K562 (cell line): ENCODE measurements at regions not wholly inside any gene's neighbourhood (a gene's known extent, or its start where the extent isn't known, plus 50 kb on each side); places are given as distances from the start of the nearest gene placed in this dataset.

ENCODE experiments used
- ATAC-seq: fragments of 200-7000 bp; cut with Tn5 transposase; 3 replicates; pipeline ENCODE4 v1.9.1; 2020; ENCODE audit warnings: moderate library complexity
- BruUV-seq: library from RNA; stranded (reverse); fragments of 400-500 nt; replicated peaks from 2 replicates; lab custom pipeline; 2021; lab: Mats Ljungman, UMichigan
- CTCF ChIA-PET: fragments of 300-600 bp; formaldehyde crosslinking; extraction: SDS; loops from one replicate; lab custom pipeline; 2021; ENCODE audit warnings: low intra/inter-chr PET ratio; lab: Yijun Ruan, JAX
- POLR2A ChIA-PET: fragments of 300-600, 350-650 bp; sonication (Branson Sonifier 250); formaldehyde crosslinking; extraction: SDS; loops from one replicate; lab custom pipeline; 2021; ENCODE audit warnings: antibody characterized with exemption, inconsistent platforms; lab: Yijun Ruan, JAX
- DNase-seq, 4 experiments: peaks; one replicate each; pipeline versions ENCODE4 v3.0.0 to v3.0.0-alpha.2; 2011 to 2018; ENCODE audit warnings: low spot score in 3 of 4, mixed read lengths in 3 of 4; ENCODE audit errors: extremely low read depth in 1 of 4
- FAIRE-seq: peaks from 2 replicates; lab custom pipeline; 2011; peaks lifted over from hg19 to GRCh38; lab: Jason Lieb, UNC
- H2AFZ ChIP-seq: 2 replicates; pipeline ENCODE4 v1.6.0; 2011; ENCODE audit warnings: low read depth, low read length, control low read depth, inconsistent platforms
- H3K27ac ChIP-seq: fragments of 200-600 bp; 3 replicates; pipeline ENCODE4 v1.8.0; 2011; ENCODE audit warnings: low read depth, mild to moderate bottlenecking, control low read depth, inconsistent platforms, low read length, moderate library complexity, mixed read lengths; ENCODE audit errors: extremely low read depth
- H3K27me3 ChIP-seq, 2 experiments: fragments of 300-600 bp in 1 of 2; 2 replicates in 1 of 2; 3 replicates in 1 of 2; pipeline versions ENCODE4 v1.6.0 to v1.8.0; 2011; ENCODE audit warnings: inconsistent platforms in 2 of 2, low read length in 2 of 2, mild to moderate bottlenecking in 1 of 2, mixed read lengths in 1 of 2, moderate library complexity in 1 of 2; ENCODE audit not compliant: control insufficient read depth in 2 of 2, insufficient read depth in 2 of 2
- H3K36me3 ChIP-seq: fragments of 300-600 bp; 3 replicates; pipeline ENCODE4 v1.8.0; 2011; ENCODE audit warnings: mild to moderate bottlenecking, low read length, inconsistent platforms; ENCODE audit not compliant: control insufficient read depth, insufficient read depth
- H3K4me1 ChIP-seq, 2 experiments: fragments of 200-600 bp in 1 of 2; replicated peaks in 1 of 2; 2 replicates in 1 of 2; 3 replicates in 1 of 2; pipeline versions ENCODE4 v1.5.1 to v1.8.0; 2011; ENCODE audit warnings: inconsistent platforms in 2 of 2, low read length in 2 of 2, mild to moderate bottlenecking in 1 of 2, mixed read lengths in 1 of 2, moderate library complexity in 1 of 2; ENCODE audit not compliant: control insufficient read depth in 2 of 2, insufficient read depth in 2 of 2
- H3K4me2 ChIP-seq: 2 replicates; pipeline ENCODE4 v1.6.1; 2011; ENCODE audit warnings: low read length, control low read depth, inconsistent platforms, mixed read lengths; ENCODE audit not compliant: insufficient read depth
- H3K4me3 ChIP-seq: fragments of 200-600 bp; sonication (generic), shearing (Covaris generic); 2 replicates; pipeline ENCODE4 v1.5.1; 2016; ENCODE audit warnings: control low read depth, inconsistent platforms
- H3K79me2 ChIP-seq: fragments of 200-600 bp; 3 replicates; pipeline ENCODE4 v1.8.0; 2011; ENCODE audit warnings: low read length, inconsistent platforms; ENCODE audit not compliant: control insufficient read depth, insufficient read depth
- H3K9ac ChIP-seq, 2 experiments: 2 replicates each; pipeline versions ENCODE4 v1.6.0 to v1.6.1; 2011; ENCODE audit warnings: low read depth in 2 of 2, low read length in 2 of 2, control low read depth in 1 of 2, inconsistent platforms in 1 of 2, mild to moderate bottlenecking in 1 of 2, mixed read lengths in 1 of 2; ENCODE audit not compliant: insufficient read depth in 1 of 2
- H3K9me1 ChIP-seq: one replicate; pipeline ENCODE4 v1.6.0; 2011; ENCODE audit warnings: inconsistent platforms, mild to moderate bottlenecking, low read length, moderate library complexity; ENCODE audit not compliant: control insufficient read depth, insufficient read depth
- H3K9me3 ChIP-seq: replicated peaks from 2 replicates; pipeline ENCODE4 v1.5.1; 2011; ENCODE audit warnings: low read depth, low read length, inconsistent platforms; ENCODE audit not compliant: control insufficient read depth, insufficient read depth
- H4K20me1 ChIP-seq: replicated peaks from 2 replicates; pipeline ENCODE4 v1.6.1; 2011; ENCODE audit warnings: low read length, inconsistent platforms, mixed read lengths; ENCODE audit not compliant: control insufficient read depth, insufficient read depth
- MTA2 ChIP-seq: fragments of 450-650 bp; IDR thresholded peaks from 2 replicates; pipeline ENCODE4 v1.6.1; 2016; ENCODE audit warnings: low read depth
- SAFB2 ChIP-seq: fragments of 200-400 bp; formaldehyde crosslinking; IDR thresholded peaks from 2 replicates; pipeline ENCODE4 v1.6.1; 2018; ENCODE audit warnings: borderline replicate concordance, low read length, low read depth, moderate library complexity; ENCODE audit not compliant: severe bottlenecking
- SMAD2 ChIP-seq: fragments of 150-350 bp; IDR thresholded peaks from 2 replicates; pipeline ENCODE4 v1.6.1; 2014; ENCODE audit warnings: low read depth, mild to moderate bottlenecking, low read length
- ZNF174 ChIP-seq: fragments of 250-450 bp; sonication (Bioruptor Pico); IDR thresholded peaks from 2 replicates; pipeline ENCODE4 v1.4.0; 2020; ENCODE audit warnings: mild to moderate bottlenecking
- ZNF584 ChIP-seq: fragments of 200-800 bp; sonication (Bioruptor generic); IDR thresholded peaks from 2 replicates; pipeline ENCODE4 v1.6.1; 2016; ENCODE audit warnings: low read depth, mild to moderate bottlenecking, missing genetic modification characterization, missing compliant biosample characterization
- ZNF668 ChIP-seq: fragments of 250-450 bp; sonication (Bioruptor Pico); IDR thresholded peaks from 2 replicates; pipeline ENCODE4 v1.8.0; 2022; ENCODE audit warnings: mild to moderate bottlenecking, inconsistent platforms
- ZNF830 ChIP-seq: fragments of 250-450 bp; sonication (Bioruptor Pico); IDR thresholded peaks from 2 replicates; pipeline ENCODE4 v1.5.0; 2021; ENCODE audit warnings: mild to moderate bottlenecking
- whole genome bisulfite sequencing: fragments of 100-300 bp; shearing (Covaris generic); methylation state at CpG from one replicate; pipeline ENCODE4 v1.1.6; 2016; ENCODE audit warnings: low coverage, mixed read lengths; ENCODE audit not compliant: insufficient coverage; ENCODE audit errors: missing lambda C conversion rate; 5-methylcytosine and 5-hydroxymethylcytosine counted together
- in situ Hi-C: fragments of 300-500 bp; cut with MboI; formaldehyde crosslinking; loops from 4 replicates; pipeline ENCODE4 v1.15.0; 2018; ENCODE audit warnings: inconsistent platforms, mixed read lengths
- intact Hi-C: fragments of 100-400 bp; cut with micrococcal nuclease; formaldehyde crosslinking; loops from 2 replicates; pipeline ENCODE4 v1.14.2; 2022
- TF ChIP-seq, protein P1 (sequence below), 3 experiments: IDR thresholded peaks in 2 of 3; conservative IDR thresholded peaks in 1 of 3; 2 replicates each; pipeline ENCODE4 v1.5.1; 2011 to 2012; ENCODE audit warnings: low read length in 3 of 3, mild to moderate bottlenecking in 3 of 3, control low read depth in 2 of 3, improper control_type of control experiment in 1 of 3, inconsistent platforms in 1 of 3, low read depth in 1 of 3, mixed read lengths in 1 of 3, moderate library complexity in 1 of 3; ENCODE audit not compliant: insufficient read depth in 2 of 3
- TF ChIP-seq, protein P2 (sequence below): fragments of 450-650 bp; IDR thresholded peaks from one replicate; pipeline ENCODE4 v1.6.1; 2018; ENCODE audit warnings: mild to moderate bottlenecking, moderate library complexity; ENCODE audit not compliant: partially characterized antibody
- TF ChIP-seq, protein P3 (sequence below): IDR thresholded peaks from 2 replicates; pipeline ENCODE4 v1.6.1; 2014; ENCODE audit warnings: antibody characterized with exemption
- TF ChIP-seq, protein P4 (sequence below): fragments of 450-650 bp; IDR thresholded peaks from 2 replicates; pipeline ENCODE4 v1.6.1; 2016

DNA sequence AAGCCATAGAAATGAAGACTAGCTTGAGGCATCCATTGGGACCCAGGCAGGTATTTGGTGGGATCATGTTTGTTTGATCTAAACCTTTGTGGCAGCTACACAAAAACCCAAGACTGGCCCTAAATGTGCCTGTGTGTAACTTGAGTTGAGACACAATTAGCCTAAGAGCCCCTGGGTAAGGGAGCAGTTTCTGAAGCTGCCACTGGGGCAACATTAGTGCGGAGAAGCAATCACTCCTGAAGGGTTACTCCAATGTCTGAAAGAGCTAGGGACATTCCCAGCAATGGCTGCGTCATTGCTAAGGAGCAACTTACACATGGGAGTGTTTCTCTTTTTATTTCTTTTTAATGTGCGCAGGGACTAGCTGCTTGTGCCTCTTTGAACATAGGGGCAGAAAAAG lies 67.9 kb upstream of the EEF1E1 start:
- Histone ChIP-seq H3K9ac (no peak overlapping the region), H3K36me3 (no peaks in the 10 kb centered on the region), H3K4me3 (no peak overlapping the region), H3K79me2 (no peaks in the 10 kb centered on the region), H3K9me1 (no peaks in the 10 kb centered on the region), H3K9me3 (no peaks in the 10 kb centered on the region), H4K20me1 (no peaks in the 10 kb centered on the region), H3K4me1 (no peaks in the 10 kb centered on the region), H3K27ac (no peak overlapping the region), H3K27me3 (peaks cover 6 to 19% of the 10 kb centered on the region in 2 experiments; a peak in 4 of 5 replicates), H2AFZ (no peak overlapping the region), H3K4me2 (no peak overlapping the region)
- no peak for TF ChIP-seq SMAD2
- TF ChIP-seq, protein P1, sequence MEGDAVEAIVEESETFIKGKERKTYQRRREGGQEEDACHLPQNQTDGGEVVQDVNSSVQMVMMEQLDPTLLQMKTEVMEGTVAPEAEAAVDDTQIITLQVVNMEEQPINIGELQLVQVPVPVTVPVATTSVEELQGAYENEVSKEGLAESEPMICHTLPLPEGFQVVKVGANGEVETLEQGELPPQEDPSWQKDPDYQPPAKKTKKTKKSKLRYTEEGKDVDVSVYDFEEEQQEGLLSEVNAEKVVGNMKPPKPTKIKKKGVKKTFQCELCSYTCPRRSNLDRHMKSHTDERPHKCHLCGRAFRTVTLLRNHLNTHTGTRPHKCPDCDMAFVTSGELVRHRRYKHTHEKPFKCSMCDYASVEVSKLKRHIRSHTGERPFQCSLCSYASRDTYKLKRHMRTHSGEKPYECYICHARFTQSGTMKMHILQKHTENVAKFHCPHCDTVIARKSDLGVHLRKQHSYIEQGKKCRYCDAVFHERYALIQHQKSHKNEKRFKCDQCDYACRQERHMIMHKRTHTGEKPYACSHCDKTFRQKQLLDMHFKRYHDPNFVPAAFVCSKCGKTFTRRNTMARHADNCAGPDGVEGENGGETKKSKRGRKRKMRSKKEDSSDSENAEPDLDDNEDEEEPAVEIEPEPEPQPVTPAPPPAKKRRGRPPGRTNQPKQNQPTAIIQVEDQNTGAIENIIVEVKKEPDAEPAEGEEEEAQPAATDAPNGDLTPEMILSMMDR (IDR thresholded peaks at IDR 0.05 in 2 of 3, conservative IDR thresholded peaks at IDR 0.05 in 1 of 3; ENCODE audit: insufficient read depth in 2 of 3, low read depth in 1 of 3, low read length in 3 of 3), result peak in 1 of 3 experiments; percentile 11; a peak in 1 of 6 replicates
- ATAC-seq (peak; percentile 80), DNase-seq (no peak), FAIRE-seq (no peak)
- BruUV-seq, result no TSS peak
- ChIA-PET POLR2A (interaction anchor here (1.1 to 1.2 kb wide), 2 partner anchors 8 to 12 kb away, joined by 3 read pairs; no protein-coding TSS in a partner anchor), CTCF (no interaction called here)
- 2% methylated on average over 3 of the region's 3 CpGs for WGBS
- intact Hi-C loops (no loop called here), in situ Hi-C loops (no loop called here)

DNA sequence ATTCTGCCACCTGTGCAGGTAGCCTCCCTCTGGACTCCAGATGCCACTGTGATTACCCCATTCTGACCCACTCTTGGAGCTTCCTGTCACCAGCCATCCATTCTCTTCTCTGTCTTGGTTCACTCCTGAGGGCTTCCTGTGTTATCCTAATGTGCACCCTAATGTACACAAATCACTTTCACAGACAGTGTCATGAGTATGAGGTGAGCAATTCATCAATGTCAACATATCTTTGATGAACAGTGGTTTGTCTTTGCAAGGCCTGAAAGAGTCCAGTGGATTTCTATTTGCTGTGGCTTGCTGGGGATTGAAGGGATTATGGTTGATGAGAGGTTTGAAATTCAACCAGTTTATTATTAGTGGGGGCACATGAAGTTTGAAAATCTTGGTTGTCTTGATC lies 63.8 kb upstream of the EEF1E1 start:
- no peak overlapping the region for H3K9ac ChIP-seq
- FAIRE-seq (no peak), ATAC-seq (no peak), DNase-seq (no peak)
- ChIA-PET POLR2A (interaction anchor here (0.6 to 1.5 kb wide), 3 partner anchors 9 to 1860 kb away, joined by 3 to 5 read pairs (median 3); no protein-coding TSS in a partner anchor), CTCF (no interaction called here)
- no peaks in the 10 kb centered on the region for H3K36me3 ChIP-seq
- H3K27ac ChIP-seq, result no peak overlapping the region
- H4K20me1 ChIP-seq, result no peaks in the 10 kb centered on the region
- peaks cover 0 to 4% of the 10 kb centered on the region in 2 experiments; a peak in 1 of 5 replicates for H3K4me1 ChIP-seq
- H3K9me3 ChIP-seq, result no peaks in the 10 kb centered on the region
- H3K9me1 ChIP-seq, result no peaks in the 10 kb centered on the region
- intact Hi-C loops, result no loop called here
- BruUV-seq, result no TSS peak
- H2AFZ ChIP-seq, result no peak overlapping the region
- no peak overlapping the region for H3K4me3 ChIP-seq
- H3K27me3 ChIP-seq, result peaks cover 6 to 14% of the 10 kb centered on the region in 2 experiments; a peak in 4 of 5 replicates
- no peak overlapping the region for H3K4me2 ChIP-seq
- in situ Hi-C loops, result no loop called here
- no peaks in the 10 kb centered on the region for H3K79me2 ChIP-seq
- TF ChIP-seq MTA2 (no peak), ZNF174 (CRISPR knock-in tag) (no peak), ZNF668 (CRISPR knock-in tag) (no peak), SAFB2 (no peak), ZNF584 (no peak), ZNF830 (no peak)
- TF ChIP-seq, protein P2, sequence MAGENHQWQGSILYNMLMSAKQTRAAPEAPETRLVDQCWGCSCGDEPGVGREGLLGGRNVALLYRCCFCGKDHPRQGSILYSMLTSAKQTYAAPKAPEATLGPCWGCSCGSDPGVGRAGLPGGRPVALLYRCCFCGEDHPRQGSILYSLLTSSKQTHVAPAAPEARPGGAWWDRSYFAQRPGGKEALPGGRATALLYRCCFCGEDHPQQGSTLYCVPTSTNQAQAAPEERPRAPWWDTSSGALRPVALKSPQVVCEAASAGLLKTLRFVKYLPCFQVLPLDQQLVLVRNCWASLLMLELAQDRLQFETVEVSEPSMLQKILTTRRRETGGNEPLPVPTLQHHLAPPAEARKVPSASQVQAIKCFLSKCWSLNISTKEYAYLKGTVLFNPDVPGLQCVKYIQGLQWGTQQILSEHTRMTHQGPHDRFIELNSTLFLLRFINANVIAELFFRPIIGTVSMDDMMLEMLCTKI, result no peak
- TF ChIP-seq, protein P3, sequence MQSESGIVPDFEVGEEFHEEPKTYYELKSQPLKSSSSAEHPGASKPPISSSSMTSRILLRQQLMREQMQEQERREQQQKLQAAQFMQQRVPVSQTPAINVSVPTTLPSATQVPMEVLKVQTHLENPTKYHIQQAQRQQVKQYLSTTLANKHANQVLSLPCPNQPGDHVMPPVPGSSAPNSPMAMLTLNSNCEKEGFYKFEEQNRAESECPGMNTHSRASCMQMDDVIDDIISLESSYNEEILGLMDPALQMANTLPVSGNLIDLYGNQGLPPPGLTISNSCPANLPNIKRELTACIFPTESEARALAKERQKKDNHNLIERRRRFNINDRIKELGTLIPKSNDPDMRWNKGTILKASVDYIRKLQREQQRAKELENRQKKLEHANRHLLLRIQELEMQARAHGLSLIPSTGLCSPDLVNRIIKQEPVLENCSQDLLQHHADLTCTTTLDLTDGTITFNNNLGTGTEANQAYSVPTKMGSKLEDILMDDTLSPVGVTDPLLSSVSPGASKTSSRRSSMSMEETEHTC, result no peak
- TF ChIP-seq, protein P4, sequence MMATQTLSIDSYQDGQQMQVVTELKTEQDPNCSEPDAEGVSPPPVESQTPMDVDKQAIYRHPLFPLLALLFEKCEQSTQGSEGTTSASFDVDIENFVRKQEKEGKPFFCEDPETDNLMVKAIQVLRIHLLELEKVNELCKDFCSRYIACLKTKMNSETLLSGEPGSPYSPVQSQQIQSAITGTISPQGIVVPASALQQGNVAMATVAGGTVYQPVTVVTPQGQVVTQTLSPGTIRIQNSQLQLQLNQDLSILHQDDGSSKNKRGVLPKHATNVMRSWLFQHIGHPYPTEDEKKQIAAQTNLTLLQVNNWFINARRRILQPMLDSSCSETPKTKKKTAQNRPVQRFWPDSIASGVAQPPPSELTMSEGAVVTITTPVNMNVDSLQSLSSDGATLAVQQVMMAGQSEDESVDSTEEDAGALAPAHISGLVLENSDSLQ, result peak; percentile 90
